ENCODE measurements at regions not wholly inside any gene's neighbourhood (a gene's known extent, or its start where the extent isn't known, plus 50 kb on each side); places are given as distances from the start of the nearest gene placed in this dataset.

DNA sequence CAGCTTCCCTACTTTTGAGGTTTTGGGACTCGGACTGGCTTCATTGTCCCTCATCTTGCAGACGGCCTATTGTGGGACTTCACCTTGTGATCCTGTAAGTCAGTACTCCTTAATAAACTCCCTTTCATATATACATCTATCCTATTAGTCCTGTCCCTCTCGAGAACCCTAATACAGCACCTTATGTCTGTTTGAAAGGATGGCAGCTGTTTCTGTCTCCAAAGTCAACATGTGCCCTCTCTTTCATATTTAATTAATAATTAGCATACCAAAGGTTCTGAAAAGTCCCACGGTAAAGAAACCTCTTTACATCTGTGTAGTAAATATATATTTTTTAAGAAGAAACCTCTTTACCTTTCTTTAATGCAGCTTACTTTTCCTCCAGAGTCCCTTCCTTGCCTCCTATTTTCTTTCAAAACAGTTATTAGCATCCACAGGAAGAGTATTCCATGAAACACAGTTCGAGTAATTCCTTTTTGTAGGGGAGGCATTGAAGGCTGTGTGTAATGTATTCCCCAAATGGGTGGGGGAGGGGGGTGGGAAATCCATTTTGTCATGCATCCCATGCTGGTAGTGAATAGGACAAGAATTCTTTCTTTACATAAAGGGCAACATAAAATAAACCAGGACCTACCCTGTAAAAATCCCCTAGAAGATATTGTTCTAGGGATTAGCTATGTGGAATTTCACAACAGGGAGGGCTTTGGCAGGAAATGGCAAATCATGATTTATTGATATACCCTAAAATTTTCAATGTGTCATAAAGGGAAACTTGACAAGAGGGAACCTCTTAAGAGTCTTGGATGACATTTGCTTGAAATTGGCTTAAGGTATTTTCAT lies 241.5 kb downstream of the SUDS3 start:
- TF ChIP-seq POLR2A (IDR thresholded peaks at IDR 0.05; ENCODE audit: low read depth, low read length): no peak
- no peak for TF ChIP-seq TAF1 (IDR thresholded peaks at IDR 0.05; ENCODE audit: borderline replicate concordance, low read depth, low read length)

Measured in GM12892 (cell line).